Skeletal muscle cell (primary cell): ENCODE measurements at regions not wholly inside any gene's neighbourhood (a gene's known extent, or its start where the extent isn't known, plus 50 kb on each side); places are given as distances from the start of the nearest gene placed in this dataset.
"Not testable (repeated sequence)": the region's sequence is repeated elsewhere in the genome, so short reads cannot be mapped to it uniquely, and the experiment has no call there.

Experiments used
- DNase-seq: peaks from one replicate; pipeline ENCODE4 v3.0.0-alpha.2; 2010; ENCODE audit warnings: low read depth
- H3K4me3 ChIP-seq: 2 replicates; pipeline ENCODE4 v1.5.1; 2011; ENCODE audit warnings: low read depth, mild to moderate bottlenecking, control low read depth, low read length, moderate library complexity

DNA sequence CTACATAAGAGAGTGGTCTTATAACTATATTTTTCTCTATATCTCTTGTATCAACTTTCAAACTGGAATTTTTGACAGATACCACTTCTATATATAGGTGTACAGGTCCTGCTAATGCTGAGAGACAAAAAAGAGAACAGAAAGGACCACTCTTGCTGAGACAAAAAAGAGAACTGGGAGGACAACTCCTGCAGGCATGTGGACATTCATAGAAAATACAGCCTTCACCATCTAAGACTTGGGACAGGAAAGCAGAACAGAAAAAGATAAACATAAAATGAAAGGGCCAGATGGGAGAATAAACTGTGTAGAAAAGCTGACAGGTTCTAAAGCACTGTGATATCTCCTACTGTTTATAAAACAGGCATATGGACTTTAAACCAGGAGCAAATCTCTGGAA is 541.0 kb upstream of the ADGRB3 start:
- H3K4me3 ChIP-seq: no peak overlapping the region
- no peak for DNase-seq

DNA sequence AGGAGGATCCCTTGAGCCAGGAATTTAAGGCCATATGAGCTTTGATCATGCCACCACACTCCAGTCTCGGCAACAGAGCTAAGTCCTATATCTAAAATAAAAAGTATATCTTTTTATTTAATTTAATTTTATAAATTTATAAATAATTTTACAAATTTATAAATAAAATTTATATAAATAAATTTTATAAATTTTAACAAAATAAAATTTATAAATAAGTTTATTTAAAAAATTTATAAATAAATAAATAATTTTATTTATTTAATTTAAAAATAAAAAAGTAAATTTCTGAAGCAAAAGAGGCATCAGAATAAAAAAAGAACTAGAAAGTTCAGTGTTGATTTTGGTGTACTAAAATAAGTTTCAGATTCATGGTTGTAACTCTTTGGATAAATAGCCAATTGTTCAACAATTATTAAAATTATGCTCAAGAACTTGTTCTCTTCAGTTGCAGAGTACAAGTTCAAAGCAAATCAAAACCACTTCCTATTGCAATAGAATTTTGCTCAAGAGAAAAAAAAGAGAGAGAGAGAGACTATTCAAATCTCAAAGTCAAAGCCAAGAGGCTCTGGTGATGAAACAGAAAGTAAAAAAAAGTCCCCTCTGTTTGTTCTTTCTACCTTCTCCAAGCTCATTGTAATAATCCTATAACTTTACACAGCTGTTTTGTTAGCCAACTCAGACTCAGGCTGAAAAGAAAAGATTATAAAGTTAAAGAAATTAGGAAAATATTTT is 547.5 kb upstream of the ADGRB3 start:
- H3K4me3 ChIP-seq: no peak overlapping the region
- DNase-seq: peak; percentile 15

- DNase-seq: no peak
- no peak overlapping the region for H3K4me3 ChIP-seq
Observed at GRCh38 chr6:68086199-68086598, 548.9 kb upstream of the ADGRB3 start.

DNA sequence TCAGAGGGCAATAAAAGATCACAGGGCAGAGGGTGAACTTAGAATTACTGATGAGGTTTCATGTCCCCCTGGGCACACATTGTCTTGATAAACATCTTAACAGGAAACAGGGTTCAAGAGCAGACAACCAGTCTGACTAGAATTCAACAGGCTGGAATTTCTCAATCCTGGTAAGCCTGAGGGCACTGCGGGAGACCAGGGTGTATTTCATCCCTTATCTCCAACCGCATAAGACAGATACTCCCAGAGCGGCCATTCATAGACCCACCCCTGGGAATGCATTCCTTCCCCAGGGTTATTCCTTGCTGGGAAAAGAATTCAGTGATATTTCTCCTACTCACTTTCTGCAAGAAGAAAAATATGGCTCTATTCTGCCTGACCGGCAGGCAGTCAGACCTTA is 549.5 kb upstream of the ADGRB3 start:
- not testable (repeated sequence) for DNase-seq, H3K4me3 ChIP-seq

DNA sequence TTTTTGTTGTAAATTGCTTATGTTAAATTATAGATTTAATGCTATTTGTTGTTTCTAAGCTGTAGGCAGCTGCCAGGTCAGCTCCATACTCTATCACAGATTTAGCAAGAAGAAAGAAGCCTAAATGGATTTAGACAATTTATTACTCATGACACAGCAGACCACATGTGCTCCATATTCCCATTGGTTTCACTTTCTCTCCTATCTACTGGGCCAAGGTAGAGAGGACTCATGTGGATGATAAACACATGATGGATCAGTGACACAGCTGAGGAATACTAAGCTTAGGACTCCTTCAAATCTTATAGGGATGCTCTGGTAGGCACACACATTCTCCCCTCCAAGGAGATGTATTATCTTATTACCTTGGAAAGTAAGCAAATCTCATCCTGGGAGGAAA is 553.0 kb upstream of the ADGRB3 start:
- no peak for DNase-seq

GRCh38 chr6:68080074-68080473 is 555.0 kb upstream of the ADGRB3 start:
- no peak overlapping the region for H3K4me3 ChIP-seq
- no peak for DNase-seq

More for the DNA sequence above, 553.0 kb upstream of the ADGRB3 start:
- no peak overlapping the region for H3K4me3 ChIP-seq

DNA sequence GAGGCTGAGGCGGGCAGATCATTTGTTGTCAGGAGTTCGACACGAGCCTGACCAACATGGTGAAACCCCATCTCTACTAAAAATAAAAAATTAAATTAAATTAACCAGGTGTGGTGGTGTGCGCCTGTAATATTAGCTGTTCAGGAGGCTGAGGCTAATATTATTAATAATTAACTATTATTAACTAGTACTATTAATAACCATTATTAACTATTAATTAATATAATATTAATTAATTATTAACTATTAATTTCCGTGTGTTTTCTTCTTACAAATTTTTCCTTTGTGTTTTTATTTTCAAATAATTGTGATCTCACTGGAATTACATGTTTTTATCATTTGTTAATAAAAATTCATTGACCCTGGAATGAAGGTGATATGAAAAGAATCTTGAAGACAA is 557.4 kb upstream of the ADGRB3 start:
- no peak overlapping the region for H3K4me3 ChIP-seq
- DNase-seq: no peak

GRCh38 chr6:68071740-68072139 is 563.3 kb upstream of the ADGRB3 start:
- H3K4me3 ChIP-seq: no peak overlapping the region
- no peak for DNase-seq

DNA sequence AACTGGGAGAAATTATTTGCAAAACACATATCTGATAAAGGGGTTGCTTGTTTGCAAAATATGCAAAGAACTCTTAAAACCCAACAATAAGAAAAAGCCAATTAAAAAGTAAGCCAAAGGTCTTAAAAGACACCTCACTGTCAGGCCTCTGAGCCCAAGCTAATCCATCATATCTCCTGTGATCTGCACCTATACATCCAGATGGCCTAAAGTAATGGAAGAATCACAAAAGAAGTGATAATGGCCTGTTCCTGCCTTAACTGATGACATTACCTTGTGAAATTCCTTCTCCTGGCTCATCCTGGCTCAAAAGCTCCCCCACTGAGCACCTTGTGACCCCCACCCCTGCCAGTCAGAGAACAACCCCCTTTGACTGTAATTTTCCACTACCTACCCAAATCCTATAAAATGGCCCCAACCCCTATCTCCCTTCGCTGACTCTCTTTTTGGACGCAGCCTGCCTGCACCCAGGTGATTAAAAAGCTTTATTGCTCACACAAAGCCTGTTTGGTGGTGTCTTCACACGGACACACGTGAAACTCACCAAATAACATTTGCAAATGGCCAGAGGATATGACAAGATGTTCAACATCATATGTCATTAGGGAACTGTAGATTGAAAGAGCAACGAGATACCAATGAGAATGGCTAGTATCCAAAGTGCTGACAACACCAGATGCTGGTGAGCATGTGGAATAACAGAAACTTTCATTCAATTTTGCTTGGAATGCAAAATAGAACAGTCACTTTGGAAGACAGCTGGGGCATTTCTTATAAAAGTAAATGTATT is 565.0 kb upstream of the ADGRB3 start:
- no peak for DNase-seq
- no peak overlapping the region for H3K4me3 ChIP-seq

DNA sequence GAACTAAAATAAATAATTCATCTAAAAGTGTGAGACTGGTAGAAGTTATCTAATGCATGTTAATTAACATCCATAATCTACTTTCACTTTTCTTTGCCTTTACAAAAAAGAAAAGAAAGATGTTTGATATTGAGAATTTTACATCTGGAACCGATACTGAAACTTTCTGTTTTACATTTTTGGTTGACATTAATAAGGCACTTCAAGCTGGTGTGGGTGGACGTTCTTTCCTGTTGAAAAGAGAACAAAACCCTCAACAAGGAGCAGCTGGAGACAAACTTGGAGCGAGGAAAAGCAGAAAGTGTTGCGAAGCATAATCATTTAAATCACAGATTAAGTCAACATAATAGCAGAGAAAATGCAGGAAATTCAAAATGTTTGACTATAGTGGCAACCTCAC is 575.2 kb upstream of the ADGRB3 start:
- H3K4me3 ChIP-seq: peak overlapping the region; percentile 11
- DNase-seq: no peak

DNA sequence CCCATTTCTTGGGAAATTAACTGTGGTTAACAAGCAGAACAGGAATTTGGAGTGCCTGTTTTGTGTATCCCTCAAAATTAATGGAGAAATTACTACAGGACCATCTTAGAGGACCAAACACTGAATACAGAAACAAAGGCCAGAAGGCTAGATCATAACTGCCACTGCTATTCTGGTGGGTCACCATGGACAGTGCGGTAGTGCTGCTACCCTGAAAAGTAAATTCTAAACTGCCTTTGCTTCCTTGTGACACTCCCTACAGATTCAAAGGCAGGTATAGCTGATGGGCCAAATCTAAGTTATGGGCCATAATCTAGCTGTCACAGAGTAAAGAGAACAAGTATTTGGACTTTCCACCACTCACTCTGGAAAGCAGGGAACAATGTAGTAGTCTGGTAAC is 575.8 kb upstream of the ADGRB3 start:
- no peak for DNase-seq
- no peak overlapping the region for H3K4me3 ChIP-seq

GRCh38 chr6:68056596-68056995 is 578.5 kb upstream of the ADGRB3 start:
- H3K4me3 ChIP-seq, DNase-seq: not testable (repeated sequence)

GRCh38 chr6:68054756-68055155 is 580.3 kb upstream of the ADGRB3 start:
- H3K4me3 ChIP-seq: no peak overlapping the region
- DNase-seq: peak; percentile 4

GRCh38 chr6:68053805-68054373 is 581.2 kb upstream of the ADGRB3 start:
- DNase-seq: no peak

DNA sequence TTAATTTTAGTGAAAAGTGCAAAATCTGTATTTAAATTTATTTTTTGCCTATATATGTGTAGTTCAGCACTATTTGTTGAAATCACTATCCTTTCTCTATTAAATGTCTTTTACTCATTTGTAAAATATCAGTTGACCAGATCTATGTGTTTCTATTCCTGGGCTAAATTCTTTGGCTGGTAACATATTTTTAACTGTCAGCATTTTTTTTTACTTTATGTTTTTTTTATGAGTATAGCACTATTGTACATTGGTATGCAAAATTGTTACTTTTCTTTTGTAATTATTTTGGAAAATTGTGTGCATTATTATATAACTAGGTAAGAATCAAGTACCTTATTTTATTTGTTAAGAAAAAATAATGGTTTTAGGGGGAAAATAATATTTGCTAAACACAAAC is 582.8 kb upstream of the ADGRB3 start:
- no peak for DNase-seq
- H3K4me3 ChIP-seq: no peak overlapping the region

More at GRCh38 chr6:68053805-68054373, 581.2 kb upstream of the ADGRB3 start:
- H3K4me3 ChIP-seq: no peak overlapping the region

DNA sequence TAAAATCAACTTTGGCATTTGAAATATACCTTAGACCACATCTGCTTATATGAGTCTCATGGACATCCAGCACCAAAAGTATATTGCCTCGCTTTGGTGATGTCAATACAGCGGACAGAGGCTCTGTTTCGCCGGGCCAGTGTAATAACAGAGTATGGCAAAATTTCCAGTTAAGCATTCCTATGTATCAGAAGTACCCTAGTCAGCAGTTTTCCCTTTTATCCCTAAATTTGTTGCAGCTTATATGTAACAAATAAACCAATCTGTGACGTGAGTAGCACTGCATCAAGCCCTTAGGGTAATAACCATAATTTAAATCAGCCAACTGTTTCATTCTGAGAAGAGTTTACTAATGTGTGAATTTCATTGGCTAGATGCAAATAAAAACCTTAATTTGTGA is 585.5 kb upstream of the ADGRB3 start:
- no peak overlapping the region for H3K4me3 ChIP-seq
- DNase-seq: no peak

DNA sequence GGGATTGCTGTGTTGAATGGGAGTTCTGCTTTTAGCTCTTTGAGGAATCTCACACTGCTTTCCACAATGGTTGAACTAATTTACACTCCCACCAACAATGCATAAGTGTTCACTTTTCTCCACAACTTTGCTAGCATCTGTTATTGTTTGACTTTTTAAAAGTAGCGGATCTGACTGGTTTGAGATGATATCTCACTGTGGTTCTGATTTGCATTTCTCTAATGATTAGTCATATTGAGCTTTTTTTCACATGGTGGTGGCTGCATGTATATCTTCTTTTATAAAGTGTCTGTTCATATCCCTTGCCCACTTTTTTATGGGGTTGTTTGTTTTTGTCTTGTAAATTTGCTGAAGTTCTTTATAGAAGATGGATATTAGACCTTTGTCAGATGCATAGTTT is 588.3 kb upstream of the ADGRB3 start:
- DNase-seq: no peak
- no peak overlapping the region for H3K4me3 ChIP-seq

DNA sequence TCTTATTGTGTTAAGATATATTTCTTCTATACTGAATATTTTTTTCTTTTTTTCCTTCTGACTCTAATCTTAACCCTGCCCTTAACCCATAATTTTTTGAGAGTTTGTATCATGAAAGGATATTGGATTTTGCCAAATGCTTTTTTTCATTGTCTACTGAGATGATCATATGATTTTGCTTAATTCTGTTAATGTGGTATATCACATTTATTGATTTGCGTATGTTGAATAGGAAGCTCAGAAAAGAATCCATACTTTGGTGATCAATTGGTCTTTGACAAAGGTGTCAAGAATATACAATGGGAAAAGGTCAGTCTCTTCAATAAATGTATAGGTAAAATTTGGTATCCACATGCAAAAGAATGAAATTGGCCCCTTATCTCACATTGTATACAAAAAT is 588.8 kb upstream of the ADGRB3 start:
- DNase-seq: no peak
- no peak overlapping the region for H3K4me3 ChIP-seq

DNA sequence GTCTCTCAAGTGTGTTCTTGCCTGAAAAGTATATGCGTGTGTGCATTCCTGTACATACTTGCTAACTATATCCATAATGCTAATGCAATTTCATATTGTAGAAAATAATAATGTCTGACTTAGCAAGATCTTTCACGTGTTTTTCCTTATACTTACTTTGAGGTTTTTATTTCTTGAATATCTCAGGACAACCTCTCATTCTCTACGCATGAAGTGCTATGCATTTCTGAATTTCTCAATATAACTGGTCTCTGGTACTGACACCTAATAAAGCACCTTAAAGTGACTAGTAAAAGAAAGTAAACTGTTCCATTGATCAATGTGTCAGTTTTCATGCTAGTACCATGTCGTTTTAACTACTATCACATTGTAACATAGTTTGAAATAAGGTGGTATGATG is 589.9 kb upstream of the ADGRB3 start:
- H3K4me3 ChIP-seq: no peak overlapping the region
- DNase-seq: no peak

- no peak for DNase-seq
- H3K4me3 ChIP-seq: no peak overlapping the region
Observed at GRCh38 chr6:68044264-68044663, 590.8 kb upstream of the ADGRB3 start.

- no peak overlapping the region for H3K4me3 ChIP-seq
- DNase-seq: no peak
Observed at GRCh38 chr6:68043122-68043398, 592.0 kb upstream of the ADGRB3 start.
